Left hindlimb (tissue), 1 donor: ENCODE measurements at regions not wholly inside any gene's neighbourhood (a gene's known extent, or its start where the extent isn't known, plus 50 kb on each side); places are given as distances from the start of the nearest gene placed in this dataset.
A peak's percentile ranks its signal among the peaks of the same experiment; 100 is the strongest.

ENCODE experiments used
- DNase-seq: peaks from one replicate; pipeline ENCODE4 v3.0.0-alpha.2; 2018

GRCh38 chr11:44498089-44498871 is 67.2 kb upstream of the CD82 start:
- DNase-seq, result peak; percentile 42

GRCh38 chr11:44502506-44502905 is 63.0 kb upstream of the CD82 start:
- no peak for DNase-seq

- no peak for DNase-seq
Measured at GRCh38 chr11:44505581-44506054, 59.8 kb upstream of the CD82 start.

- DNase-seq, result no peak
Measured at GRCh38 chr11:44506375-44507016, 59.0 kb upstream of the CD82 start.

- no peak for DNase-seq
Measured at GRCh38 chr11:44507491-44507890, 58.0 kb upstream of the CD82 start.

GRCh38 chr11:44507896-44508445 is 57.5 kb upstream of the CD82 start:
- no peak for DNase-seq

GRCh38 chr11:44509296-44509695 is 56.2 kb upstream of the CD82 start:
- DNase-seq, result no peak

- no peak for DNase-seq
Measured at GRCh38 chr11:44510372-44510771, 55.1 kb upstream of the CD82 start.

- no peak for DNase-seq
Measured at GRCh38 chr11:44512818-44513217, 52.6 kb upstream of the CD82 start.

- DNase-seq, result no peak
Measured at GRCh38 chr11:44515048-44515447, 50.4 kb upstream of the CD82 start.
